Inflammatory macrophage treated with lipopolysaccharide for 1 hour (primary cell): ENCODE measurements at regions not wholly inside any gene's neighbourhood (a gene's known extent, or its start where the extent isn't known, plus 50 kb on each side); places are given as distances from the start of the nearest gene placed in this dataset.
"Not testable (repeated sequence)": the region's sequence is repeated elsewhere in the genome, so short reads cannot be mapped to it uniquely, and the experiment has no call there.

ENCODE experiments used
- DNase-seq, 2 donors: peaks; one replicate each; pipeline ENCODE4 v3.0.0-alpha.2; 2020 to 2022

- DNase-seq, result no peak
Observed at GRCh38 chr3:118671192-118671591, 363.5 kb downstream of the IGSF11 start.

GRCh38 chr3:118675305-118675704 is 359.3 kb downstream of the IGSF11 start:
- no peak for DNase-seq

GRCh38 chr3:118678663-118679062 is 356.0 kb downstream of the IGSF11 start:
- not testable (repeated sequence) for DNase-seq

GRCh38 chr3:118682921-118683320 is 351.7 kb downstream of the IGSF11 start:
- DNase-seq, result no peak

GRCh38 chr3:118683636-118684035 is 351.0 kb downstream of the IGSF11 start:
- DNase-seq, result no peak

- DNase-seq, result no peak
Observed at GRCh38 chr3:118688396-118688884, 346.2 kb downstream of the IGSF11 start.

GRCh38 chr3:118692416-118692815 is 342.2 kb downstream of the IGSF11 start:
- no peak for DNase-seq

GRCh38 chr3:118705487-118706219 is 329.0 kb downstream of the IGSF11 start:
- no peak for DNase-seq

GRCh38 chr3:118707991-118708390 is 326.7 kb downstream of the IGSF11 start:
- no peak for DNase-seq

- DNase-seq, result no peak
Observed at GRCh38 chr3:118710532-118710931, 324.1 kb downstream of the IGSF11 start.

GRCh38 chr3:118713502-118714207 is 321.0 kb downstream of the IGSF11 start:
- no peak for DNase-seq

- DNase-seq, result no peak
Observed at GRCh38 chr3:118714800-118715199, 319.8 kb downstream of the IGSF11 start.

GRCh38 chr3:118729546-118729945 is 305.1 kb downstream of the IGSF11 start:
- no peak for DNase-seq

- no peak for DNase-seq
Observed at GRCh38 chr3:118734664-118735063, 300.0 kb downstream of the IGSF11 start.

- DNase-seq, result no peak
Observed at GRCh38 chr3:118736107-118736506, 298.5 kb downstream of the IGSF11 start.

- DNase-seq, result no peak
Observed at GRCh38 chr3:118740722-118741290, 293.8 kb downstream of the IGSF11 start.

- no peak for DNase-seq
Observed at GRCh38 chr3:118742760-118743159, 291.9 kb downstream of the IGSF11 start.

GRCh38 chr3:118744186-118744585 is 290.5 kb downstream of the IGSF11 start:
- DNase-seq, result no peak

- no peak for DNase-seq
Observed at GRCh38 chr3:118754406-118755252, 280.0 kb downstream of the IGSF11 start.

GRCh38 chr3:118755253-118755801 is 279.3 kb downstream of the IGSF11 start:
- DNase-seq, result no peak

- no peak for DNase-seq
Observed at GRCh38 chr3:118760585-118761290, 273.9 kb downstream of the IGSF11 start.

- DNase-seq, result no peak
Observed at GRCh38 chr3:118761291-118761606, 273.4 kb downstream of the IGSF11 start.
